Right lobe of liver (tissue), 6 donors: ENCODE measurements at regions not wholly inside any gene's neighbourhood (a gene's known extent, or its start where the extent isn't known, plus 50 kb on each side); places are given as distances from the start of the nearest gene placed in this dataset.

Source experiments
- ATAC-seq, 4 donors: fragments of 200-7000 bp; cut with Tn5 transposase; one replicate each; pipeline ENCODE4 v1.9.1; 2020; ENCODE audit warnings: mild to moderate bottlenecking in 4 of 4, moderate library complexity in 4 of 4
- DNase-seq, 3 donors: peaks; one replicate each; pipeline ENCODE4 v3.0.0-alpha.2; 2020
- H3K27ac ChIP-seq, 3 donors: fragments of 200-600 bp; one replicate each; pipeline ENCODE4 v1.8.0; 2022
- H3K27me3 ChIP-seq, 2 donors: fragments of 200-600 bp; one replicate each; pipeline ENCODE4 v1.8.0; 2022
- H3K36me3 ChIP-seq, 4 donors: fragments of 200-600 bp; sonication (generic) in 1 of 4; one replicate each; pipeline versions ENCODE4 v1.5.1 to v1.8.0; 2017 to 2022; ENCODE audit warnings: control low read depth in 1 of 4
- H3K4me1 ChIP-seq, 4 donors: fragments of 200-600 bp; sonication (generic) in 1 of 4; one replicate each; pipeline versions ENCODE4 v1.5.1 to v1.8.0; 2017 to 2022; ENCODE audit warnings: control low read depth in 1 of 4
- H3K4me3 ChIP-seq, 3 donors: fragments of 200-600 bp; one replicate each; pipeline ENCODE4 v1.8.0; 2022
- H3K9me3 ChIP-seq, 4 donors: fragments of 200-600 bp; sonication (generic) in 1 of 4; one replicate each; pipeline versions ENCODE4 v1.5.1 to v1.8.0; 2017 to 2022; ENCODE audit warnings: control low read depth in 1 of 4
- POLR2A ChIP-seq: fragments of 450-650 bp; IDR thresholded peaks from one replicate; pipeline ENCODE4 v1.6.1; 2017; ENCODE audit warnings: antibody characterized with exemption, mild to moderate bottlenecking
- WGBS: methylation state at CpG from one replicate; pipeline ENCODE4 v1.1.6; 2018; ENCODE audit warnings: low coverage, low lambda C conversion rate; ENCODE audit not compliant: insufficient coverage; ENCODE audit errors: missing lambda C conversion rate; 5-methylcytosine and 5-hydroxymethylcytosine counted together
- intact Hi-C, 2 donors: fragments of 100-400 bp; cut with DNase I; formaldehyde crosslinking; loops; one replicate each; pipeline versions ENCODE4 v1.11.2 to v1.14.1; 2022
- TF ChIP-seq, protein P1 (sequence below), 4 donors: fragments of 200-600 bp in 3 of 4; fragments of 450-650 bp in 1 of 4; IDR thresholded peaks; one replicate each; pipeline versions ENCODE4 v1.5.1 to v1.8.0; 2016 to 2022; ENCODE audit warnings: antibody characterized with exemption in 4 of 4, mild to moderate bottlenecking in 2 of 4
- donor health status: DM: no; HTN: yes; CAD: no.
- donor health status: DM: no; HTN: no; CAD: no.
- donor health status: DM: no; HTN: no; CAD: no.
- donor health status: DM: no; HTN: yes; CAD: no.
- donor health status: DM: no; HTN: yes; CAD: no.

GRCh38 chr3:13951184-13951583, 71.3 kb upstream of the WNT7A start:
- DNase-seq (no peak), ATAC-seq (no peak)
- TF ChIP-seq, protein P1, sequence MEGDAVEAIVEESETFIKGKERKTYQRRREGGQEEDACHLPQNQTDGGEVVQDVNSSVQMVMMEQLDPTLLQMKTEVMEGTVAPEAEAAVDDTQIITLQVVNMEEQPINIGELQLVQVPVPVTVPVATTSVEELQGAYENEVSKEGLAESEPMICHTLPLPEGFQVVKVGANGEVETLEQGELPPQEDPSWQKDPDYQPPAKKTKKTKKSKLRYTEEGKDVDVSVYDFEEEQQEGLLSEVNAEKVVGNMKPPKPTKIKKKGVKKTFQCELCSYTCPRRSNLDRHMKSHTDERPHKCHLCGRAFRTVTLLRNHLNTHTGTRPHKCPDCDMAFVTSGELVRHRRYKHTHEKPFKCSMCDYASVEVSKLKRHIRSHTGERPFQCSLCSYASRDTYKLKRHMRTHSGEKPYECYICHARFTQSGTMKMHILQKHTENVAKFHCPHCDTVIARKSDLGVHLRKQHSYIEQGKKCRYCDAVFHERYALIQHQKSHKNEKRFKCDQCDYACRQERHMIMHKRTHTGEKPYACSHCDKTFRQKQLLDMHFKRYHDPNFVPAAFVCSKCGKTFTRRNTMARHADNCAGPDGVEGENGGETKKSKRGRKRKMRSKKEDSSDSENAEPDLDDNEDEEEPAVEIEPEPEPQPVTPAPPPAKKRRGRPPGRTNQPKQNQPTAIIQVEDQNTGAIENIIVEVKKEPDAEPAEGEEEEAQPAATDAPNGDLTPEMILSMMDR (IDR thresholded peaks at IDR 0.05) = no peak
- TF ChIP-seq POLR2A = no peak
- no peaks in the 10 kb centered on the region for H3K27me3 ChIP-seq
- H3K4me3 ChIP-seq = no peak overlapping the region
- no peaks in the 10 kb centered on the region for H3K4me1 ChIP-seq
- intact Hi-C loops = no loop called here
- H3K27ac ChIP-seq = no peak overlapping the region
- no peaks in the 10 kb centered on the region for H3K36me3 ChIP-seq
- WGBS = 67% methylated on average over 1 of the region's 1 CpG
- no peaks in the 10 kb centered on the region for H3K9me3 ChIP-seq

DNA sequence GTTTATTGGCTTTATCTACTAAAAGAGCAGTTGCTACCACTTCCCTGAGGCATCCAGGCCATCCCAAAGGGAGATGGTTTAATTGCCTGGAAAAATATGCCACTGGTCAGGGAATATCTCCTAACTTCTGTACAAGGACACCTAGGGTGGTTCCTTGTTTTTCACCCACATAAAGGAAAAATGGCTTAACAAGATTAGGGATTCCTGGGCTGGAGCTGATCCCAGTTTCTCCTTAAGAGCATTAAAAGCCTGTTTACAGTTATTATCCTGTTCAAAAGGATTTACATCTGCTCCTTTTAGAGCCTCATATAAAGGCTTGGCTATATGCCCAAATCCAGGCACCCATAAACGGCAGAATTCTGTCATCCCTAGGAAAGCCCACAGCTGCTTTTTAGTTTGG, 70.2 kb upstream of the WNT7A start:
- no peak for TF ChIP-seq POLR2A
- TF ChIP-seq, protein P1 (IDR thresholded peaks at IDR 0.05) = no peak
- H3K36me3 ChIP-seq = no peaks in the 10 kb centered on the region
- WGBS = 40% methylated on average over 1 of the region's 1 CpG
- no peak for DNase-seq
- H3K4me3 ChIP-seq = no peak overlapping the region
- H3K27ac ChIP-seq = no peak overlapping the region
- H3K9me3 ChIP-seq = no peaks in the 10 kb centered on the region
- intact Hi-C loops = no loop called here
- no peaks in the 10 kb centered on the region for H3K27me3 ChIP-seq
- ATAC-seq = no peak
- no peaks in the 10 kb centered on the region for H3K4me1 ChIP-seq

- Histone ChIP-seq H3K27me3 (no peaks in the 10 kb centered on the region), H3K9me3 (peaks cover 0 to 5% (median 0%) of the 10 kb centered on the region in 4 donors), H3K36me3 (no peaks in the 10 kb centered on the region), H3K27ac (no peak overlapping the region), H3K4me1 (no peaks in the 10 kb centered on the region), H3K4me3 (no peak overlapping the region)
- TF ChIP-seq POLR2A = no peak
- TF ChIP-seq, protein P1 (IDR thresholded peaks at IDR 0.05) = no peak
- intact Hi-C loops = no loop called here
- 28% methylated on average over 6 of the region's 8 CpGs for WGBS
- DNase-seq (no peak), ATAC-seq (no peak)
Measured at GRCh38 chr3:13947912-13948311, 68.0 kb upstream of the WNT7A start.

GRCh38 chr3:13939206-13939605, 59.3 kb upstream of the WNT7A start:
- ATAC-seq (no peak), DNase-seq (no peak)
- Histone ChIP-seq H3K4me3 (no peak overlapping the region), H3K4me1 (no peaks in the 10 kb centered on the region), H3K27me3 (no peaks in the 10 kb centered on the region), H3K27ac (no peak overlapping the region), H3K9me3 (peaks cover 0 to 5% (median 0%) of the 10 kb centered on the region in 4 donors), H3K36me3 (no peaks in the 10 kb centered on the region)
- no peak for TF ChIP-seq POLR2A
- TF ChIP-seq, protein P1 (IDR thresholded peaks at IDR 0.05) = no peak
- WGBS = 58% methylated on average over 4 of the region's 4 CpGs
- intact Hi-C loops = no loop called here

- H3K27me3 ChIP-seq = no peaks in the 10 kb centered on the region
- no peak overlapping the region for H3K27ac ChIP-seq
- ATAC-seq (no peak), DNase-seq (no peak)
- WGBS = 76% methylated on average over 5 of the region's 5 CpGs
- no peaks in the 10 kb centered on the region for H3K4me1 ChIP-seq
- no peak for TF ChIP-seq POLR2A
- TF ChIP-seq, protein P1 (IDR thresholded peaks at IDR 0.05) = no peak
- no peaks in the 10 kb centered on the region for H3K36me3 ChIP-seq
- H3K4me3 ChIP-seq = no peak overlapping the region
- no peaks in the 10 kb centered on the region for H3K9me3 ChIP-seq
- intact Hi-C loops = no loop called here
Measured at GRCh38 chr3:13937131-13937530, 57.3 kb upstream of the WNT7A start.
